ENCODE measurements at regions not wholly inside any gene's neighbourhood (a gene's known extent, or its start where the extent isn't known, plus 50 kb on each side); places are given as distances from the start of the nearest gene placed in this dataset.

GRCh38 chr20:12702312-12702711, 306.5 kb upstream of the SPTLC3 start:
- Histone ChIP-seq H3K27ac (no peak overlapping the region), H3K4me3 (ENCODE audit: low read depth, low read length) (no peak overlapping the region), H3K9me3 (ENCODE audit: control insufficient read depth, low read length) (no peaks in the 10 kb centered on the region), H3K36me3 (ENCODE audit: control insufficient read depth, insufficient read depth, low read length) (no peaks in the 10 kb centered on the region), H3K4me2 (ENCODE audit: low read length) (no peak overlapping the region), H3K27me3 (ENCODE audit: control insufficient read depth, insufficient read depth, low read length) (no peaks in the 10 kb centered on the region), H3K9ac (no peak overlapping the region), H3K4me1 (no peaks in the 10 kb centered on the region), H2AFZ (no peak overlapping the region), H3K79me2 (no peaks in the 10 kb centered on the region)
- TF ChIP-seq, protein P1, sequence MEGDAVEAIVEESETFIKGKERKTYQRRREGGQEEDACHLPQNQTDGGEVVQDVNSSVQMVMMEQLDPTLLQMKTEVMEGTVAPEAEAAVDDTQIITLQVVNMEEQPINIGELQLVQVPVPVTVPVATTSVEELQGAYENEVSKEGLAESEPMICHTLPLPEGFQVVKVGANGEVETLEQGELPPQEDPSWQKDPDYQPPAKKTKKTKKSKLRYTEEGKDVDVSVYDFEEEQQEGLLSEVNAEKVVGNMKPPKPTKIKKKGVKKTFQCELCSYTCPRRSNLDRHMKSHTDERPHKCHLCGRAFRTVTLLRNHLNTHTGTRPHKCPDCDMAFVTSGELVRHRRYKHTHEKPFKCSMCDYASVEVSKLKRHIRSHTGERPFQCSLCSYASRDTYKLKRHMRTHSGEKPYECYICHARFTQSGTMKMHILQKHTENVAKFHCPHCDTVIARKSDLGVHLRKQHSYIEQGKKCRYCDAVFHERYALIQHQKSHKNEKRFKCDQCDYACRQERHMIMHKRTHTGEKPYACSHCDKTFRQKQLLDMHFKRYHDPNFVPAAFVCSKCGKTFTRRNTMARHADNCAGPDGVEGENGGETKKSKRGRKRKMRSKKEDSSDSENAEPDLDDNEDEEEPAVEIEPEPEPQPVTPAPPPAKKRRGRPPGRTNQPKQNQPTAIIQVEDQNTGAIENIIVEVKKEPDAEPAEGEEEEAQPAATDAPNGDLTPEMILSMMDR (IDR thresholded peaks at IDR 0.05), result no peak

- Histone ChIP-seq H3K9ac (no peak overlapping the region), H3K27me3 (ENCODE audit: control insufficient read depth, insufficient read depth, low read length) (no peaks in the 10 kb centered on the region), H3K9me3 (ENCODE audit: control insufficient read depth, low read length) (no peaks in the 10 kb centered on the region), H3K4me2 (ENCODE audit: low read length) (no peak overlapping the region), H3K27ac (no peak overlapping the region), H3K4me3 (ENCODE audit: low read depth, low read length) (no peak overlapping the region), H2AFZ (no peak overlapping the region), H3K79me2 (no peaks in the 10 kb centered on the region), H3K36me3 (ENCODE audit: control insufficient read depth, insufficient read depth, low read length) (no peaks in the 10 kb centered on the region), H3K4me1 (no peaks in the 10 kb centered on the region)
- TF ChIP-seq, protein P1 (IDR thresholded peaks at IDR 0.05), result no peak
Observed at GRCh38 chr20:12715371-12715770, 293.4 kb upstream of the SPTLC3 start.

- H3K79me2 ChIP-seq, result no peaks in the 10 kb centered on the region
- H3K36me3 ChIP-seq (ENCODE audit: control insufficient read depth, insufficient read depth, low read length), result no peaks in the 10 kb centered on the region
- no peak overlapping the region for H2AFZ ChIP-seq
- no peaks in the 10 kb centered on the region for H3K4me1 ChIP-seq
- no peak overlapping the region for H3K4me2 ChIP-seq (ENCODE audit: low read length)
- no peak overlapping the region for H3K27ac ChIP-seq
- H3K4me3 ChIP-seq (ENCODE audit: low read depth, low read length), result no peak overlapping the region
- TF ChIP-seq, protein P1 (IDR thresholded peaks at IDR 0.05), result no peak
- no peaks in the 10 kb centered on the region for H3K27me3 ChIP-seq (ENCODE audit: control insufficient read depth, insufficient read depth, low read length)
- H3K9me3 ChIP-seq (ENCODE audit: control insufficient read depth, low read length), result no peaks in the 10 kb centered on the region
- no peak overlapping the region for H3K9ac ChIP-seq
Observed at GRCh38 chr20:12715991-12716680, 292.6 kb upstream of the SPTLC3 start.

GRCh38 chr20:12717061-12717460, 291.7 kb upstream of the SPTLC3 start:
- TF ChIP-seq, protein P1 (IDR thresholded peaks at IDR 0.05), result no peak
- Histone ChIP-seq H3K9me3 (ENCODE audit: control insufficient read depth, low read length) (no peaks in the 10 kb centered on the region), H3K9ac (no peak overlapping the region), H3K4me2 (ENCODE audit: low read length) (no peak overlapping the region), H3K4me1 (no peaks in the 10 kb centered on the region), H3K36me3 (ENCODE audit: control insufficient read depth, insufficient read depth, low read length) (no peaks in the 10 kb centered on the region), H2AFZ (no peak overlapping the region), H3K27ac (no peak overlapping the region), H3K4me3 (ENCODE audit: low read depth, low read length) (no peak overlapping the region), H3K79me2 (no peaks in the 10 kb centered on the region), H3K27me3 (ENCODE audit: control insufficient read depth, insufficient read depth, low read length) (no peaks in the 10 kb centered on the region)

DNA sequence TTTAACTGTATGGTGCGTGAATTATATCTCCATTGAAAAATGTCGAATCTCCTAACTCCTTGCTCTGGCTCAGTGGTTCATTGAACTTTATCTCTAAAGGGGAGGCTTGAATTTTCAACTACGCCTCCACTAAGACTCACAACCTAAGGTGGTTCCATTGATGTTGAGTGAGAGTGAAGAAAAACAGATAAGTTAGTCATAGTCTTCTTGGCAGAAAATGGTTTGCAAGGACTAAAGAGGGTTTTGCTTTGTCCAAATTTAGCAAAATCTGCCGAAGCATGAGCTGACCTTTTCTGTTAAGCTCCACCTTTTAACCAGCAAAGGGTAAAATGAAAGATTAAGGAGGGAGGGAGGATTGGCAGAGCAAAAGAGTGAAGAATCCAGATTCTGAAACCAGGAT, 290.2 kb upstream of the SPTLC3 start:
- Histone ChIP-seq H3K27ac (no peak overlapping the region), H3K4me1 (no peaks in the 10 kb centered on the region), H3K79me2 (no peaks in the 10 kb centered on the region), H3K4me2 (ENCODE audit: low read length) (no peak overlapping the region), H3K36me3 (ENCODE audit: control insufficient read depth, insufficient read depth, low read length) (no peaks in the 10 kb centered on the region), H2AFZ (no peak overlapping the region), H3K27me3 (ENCODE audit: control insufficient read depth, insufficient read depth, low read length) (no peaks in the 10 kb centered on the region), H3K9ac (no peak overlapping the region), H3K4me3 (ENCODE audit: low read depth, low read length) (no peak overlapping the region), H3K9me3 (ENCODE audit: control insufficient read depth, low read length) (no peaks in the 10 kb centered on the region)
- TF ChIP-seq, protein P1 (IDR thresholded peaks at IDR 0.05), result no peak
